GM19025 (cell line): ENCODE measurements at regions not wholly inside any gene's neighbourhood (a gene's known extent, or its start where the extent isn't known, plus 50 kb on each side); places are given as distances from the start of the nearest gene placed in this dataset.
"Not testable (repeated sequence)": the region's sequence is repeated elsewhere in the genome, so short reads cannot be mapped to it uniquely, and the experiment has no call there.

ENCODE experiments used
- ATAC-seq: cut with Tn5 transposase; IDR thresholded peaks from one replicate; pipeline ENCODE4 v1.9.1; 2021; ENCODE audit warnings: mild to moderate bottlenecking, low read depth, moderate library complexity; ENCODE audit not compliant: unreplicated experiment

DNA sequence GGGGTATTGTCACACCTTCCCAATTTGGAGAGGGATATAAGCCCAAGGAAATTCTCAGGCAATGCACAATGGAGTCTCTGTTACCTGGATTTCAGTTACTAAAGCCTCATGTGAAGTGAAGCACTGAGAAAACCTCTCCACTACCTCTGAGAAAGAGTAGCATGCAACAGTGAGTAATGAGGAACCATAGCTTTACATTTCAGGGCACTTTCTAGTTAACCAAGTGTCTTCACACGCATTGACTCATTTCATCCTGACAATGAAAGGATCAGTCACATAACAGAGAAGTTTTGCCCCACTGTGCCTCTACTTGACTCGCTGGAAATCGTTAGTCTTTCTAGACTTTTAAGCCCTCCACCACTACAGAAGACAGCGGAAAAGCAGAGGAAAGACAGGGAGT lies 86.2 kb upstream of the ARID1B start:
- peak; percentile 41 for ATAC-seq

- no peak for ATAC-seq
Measured at GRCh38 chr6:156689656-156690055, 87.5 kb upstream of the ARID1B start.

DNA sequence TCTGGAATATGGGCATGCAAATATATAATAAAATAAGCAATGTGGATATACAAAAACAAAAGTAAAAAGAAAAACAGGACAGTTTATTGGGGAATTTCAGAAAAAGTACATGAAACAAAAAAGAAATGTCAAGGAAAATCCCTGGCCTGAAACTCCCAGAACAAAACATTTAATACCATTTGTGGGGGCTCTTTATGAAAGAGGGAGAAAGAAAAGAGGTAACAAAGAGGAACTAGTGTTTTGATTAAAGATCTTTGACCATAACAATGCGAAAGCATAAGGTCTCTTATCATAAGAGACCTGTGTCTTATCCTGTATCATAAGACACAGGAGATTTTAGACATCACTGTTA lies 88.6 kb upstream of the ARID1B start:
- ATAC-seq = no peak

DNA sequence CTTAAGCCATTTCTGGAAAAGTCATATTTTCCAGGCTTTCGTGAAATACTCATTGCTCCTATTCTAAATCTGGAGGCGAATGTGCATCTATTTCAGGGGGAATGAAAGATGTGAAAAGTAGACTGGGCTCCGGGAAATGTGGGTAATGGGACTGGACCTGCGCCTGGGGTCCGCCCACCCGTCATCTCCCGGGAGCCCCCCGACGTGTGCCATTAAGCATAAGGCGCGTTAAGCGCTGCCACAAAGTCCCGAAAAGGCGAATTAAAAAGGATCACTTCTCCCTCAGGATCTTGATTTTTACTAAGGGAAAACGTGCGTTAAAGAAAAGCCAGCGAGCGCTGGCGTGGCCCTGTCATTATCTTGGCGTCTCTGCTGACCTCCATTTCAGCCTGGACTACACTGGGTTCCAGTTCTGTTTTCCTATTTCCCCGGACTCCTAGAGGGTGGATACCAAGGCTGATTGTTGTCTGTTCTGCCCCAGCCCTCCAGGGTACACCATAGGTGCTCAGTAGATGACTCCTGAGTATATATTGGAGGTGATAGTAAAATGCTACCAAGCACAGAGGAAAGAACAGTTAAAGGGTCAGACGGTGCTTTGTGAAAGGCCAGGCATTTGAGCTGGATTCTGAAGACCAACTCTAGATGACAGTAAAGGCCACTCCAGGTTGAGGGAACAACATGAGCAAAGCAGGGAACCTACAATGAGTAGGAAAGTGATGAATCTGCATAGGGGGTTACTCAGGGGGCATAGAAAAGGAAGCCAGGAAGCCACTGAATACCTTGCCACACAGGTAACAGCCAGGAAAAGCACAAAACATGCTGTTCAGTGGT lies 89.2 kb upstream of the ARID1B start:
- ATAC-seq = no peak

- ATAC-seq = peak; percentile 84
Measured at GRCh38 chr6:156686995-156687788, 90.0 kb upstream of the ARID1B start.

- no peak for ATAC-seq
Measured at GRCh38 chr6:156686301-156686994, 90.7 kb upstream of the ARID1B start.

- no peak for ATAC-seq
Measured at GRCh38 chr6:156685823-156686222, 91.4 kb upstream of the ARID1B start.

- ATAC-seq = no peak
Measured at GRCh38 chr6:156683821-156684220, 93.4 kb upstream of the ARID1B start.

DNA sequence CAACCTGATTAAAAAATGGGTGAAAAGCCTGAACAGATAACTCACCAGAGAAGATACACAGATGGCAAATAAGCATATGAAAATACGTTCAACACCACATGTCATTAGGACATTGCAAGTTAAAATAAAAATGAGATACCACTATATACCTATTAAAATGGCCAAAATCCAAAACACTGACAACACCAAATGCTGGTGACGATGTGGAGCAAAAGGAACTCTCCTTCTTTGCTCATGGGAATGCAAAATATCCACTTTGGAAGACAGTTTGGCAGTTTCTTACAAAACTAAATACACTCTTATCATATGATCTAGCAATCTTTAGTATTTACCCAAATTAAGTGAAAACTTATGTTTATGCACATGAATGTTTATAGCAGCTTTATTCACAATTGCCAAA lies 100.5 kb upstream of the ARID1B start:
- no peak for ATAC-seq

DNA sequence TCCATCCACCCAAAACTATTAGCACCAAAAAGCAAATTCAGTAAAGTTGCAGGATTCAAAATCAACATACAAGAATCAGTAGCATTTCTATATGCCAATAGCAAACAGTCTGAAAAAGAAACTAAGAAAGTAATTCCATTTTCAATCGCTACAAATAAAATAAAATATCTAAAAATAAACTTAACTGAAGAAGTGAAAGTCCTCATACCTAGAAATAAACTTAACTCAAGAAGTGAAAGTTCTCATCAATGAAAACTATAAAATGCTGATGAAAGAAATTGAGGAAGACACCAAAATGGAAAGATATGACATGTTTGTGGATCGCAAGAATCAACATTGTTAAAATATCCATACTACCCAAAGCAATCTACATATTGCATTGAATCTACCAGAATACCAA lies 103.0 kb upstream of the ARID1B start:
- no peak for ATAC-seq

DNA sequence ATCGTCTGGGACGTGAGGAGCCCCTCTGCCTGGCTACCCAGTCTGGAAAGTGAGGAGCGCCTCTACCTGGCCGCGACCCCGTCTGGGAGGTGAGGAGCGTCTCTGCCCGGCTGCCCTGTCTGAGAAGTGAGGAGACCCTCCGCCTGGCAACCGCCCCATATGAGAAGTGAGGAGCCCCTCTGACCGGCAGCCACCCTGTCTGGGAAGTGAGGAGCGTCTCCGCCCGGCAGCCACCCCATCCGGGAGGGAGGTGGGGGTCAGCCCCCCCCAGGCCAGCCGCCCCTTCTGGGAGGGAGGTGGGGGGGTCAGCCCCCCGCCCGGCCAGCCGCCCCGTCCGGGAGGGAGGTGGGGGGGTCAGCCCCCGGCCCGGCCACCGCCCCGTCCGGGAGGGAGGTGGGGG lies 107.1 kb upstream of the ARID1B start:
- ATAC-seq = not testable (repeated sequence)

DNA sequence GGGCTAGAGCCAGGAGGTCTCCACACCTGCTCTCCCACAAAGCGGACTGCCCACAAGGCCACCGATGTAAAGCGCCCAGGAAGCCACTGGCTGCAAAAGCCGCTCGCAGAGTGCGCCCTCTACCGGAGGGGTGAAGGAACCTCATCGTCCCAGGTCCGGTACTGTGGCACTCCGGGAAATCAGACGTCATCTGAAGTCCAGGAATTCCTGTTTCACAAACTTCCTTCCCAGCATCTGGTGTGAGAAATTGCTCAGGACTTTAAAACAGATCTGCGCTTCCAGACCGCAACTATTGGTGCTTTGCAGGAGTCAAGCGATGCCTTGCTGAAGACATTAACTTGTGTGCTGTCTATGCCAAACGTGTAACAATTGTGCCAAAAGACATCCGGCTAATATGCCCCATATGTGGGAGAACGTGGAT lies 115.1 kb upstream of the ARID1B start:
- no peak for ATAC-seq

DNA sequence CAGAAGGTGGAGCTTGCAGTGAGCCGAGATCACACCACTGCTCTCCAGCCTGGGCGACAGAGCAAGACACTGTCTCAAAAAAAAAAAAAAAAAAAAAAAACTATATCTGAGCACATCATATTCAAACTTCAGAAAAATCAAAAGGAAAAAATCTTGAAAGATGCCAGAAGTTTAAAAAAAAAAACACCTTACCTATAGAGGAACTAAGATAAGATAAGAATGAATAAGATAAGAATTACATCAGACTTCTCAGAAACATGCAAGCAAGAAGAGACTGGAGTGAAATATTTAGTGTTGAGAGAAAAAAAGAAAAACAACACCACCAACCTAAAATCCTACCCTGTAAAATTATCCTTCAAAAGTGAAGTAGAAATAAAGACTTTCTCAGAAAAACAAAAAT lies 116.8 kb upstream of the ARID1B start:
- ATAC-seq = no peak

- ATAC-seq = no peak
Measured at GRCh38 chr6:156659822-156660198, 117.4 kb upstream of the ARID1B start.

- ATAC-seq = no peak
Measured at GRCh38 chr6:156658966-156659821, 118.0 kb upstream of the ARID1B start.

- no peak for ATAC-seq
Measured at GRCh38 chr6:156658186-156658965, 118.8 kb upstream of the ARID1B start.

DNA sequence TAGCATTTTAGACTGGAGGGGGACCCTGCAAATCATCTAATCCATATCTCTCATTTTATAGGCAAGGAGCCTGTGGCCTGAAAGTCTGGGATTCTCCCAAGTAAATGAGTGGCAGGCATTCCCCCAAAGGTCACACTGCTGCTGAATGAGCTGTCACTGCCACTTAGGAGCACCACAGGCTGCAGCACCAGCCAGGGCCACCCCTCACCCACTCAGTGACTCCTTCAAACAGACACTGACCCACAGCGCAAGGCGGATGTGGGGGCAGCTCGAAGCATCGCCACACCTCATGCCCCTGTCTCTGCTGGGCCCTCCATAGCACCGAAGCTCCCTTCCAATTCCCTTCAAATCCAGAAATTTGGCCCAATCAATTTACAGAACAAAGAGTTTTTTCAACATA lies 119.9 kb upstream of the ARID1B start:
- ATAC-seq = no peak

DNA sequence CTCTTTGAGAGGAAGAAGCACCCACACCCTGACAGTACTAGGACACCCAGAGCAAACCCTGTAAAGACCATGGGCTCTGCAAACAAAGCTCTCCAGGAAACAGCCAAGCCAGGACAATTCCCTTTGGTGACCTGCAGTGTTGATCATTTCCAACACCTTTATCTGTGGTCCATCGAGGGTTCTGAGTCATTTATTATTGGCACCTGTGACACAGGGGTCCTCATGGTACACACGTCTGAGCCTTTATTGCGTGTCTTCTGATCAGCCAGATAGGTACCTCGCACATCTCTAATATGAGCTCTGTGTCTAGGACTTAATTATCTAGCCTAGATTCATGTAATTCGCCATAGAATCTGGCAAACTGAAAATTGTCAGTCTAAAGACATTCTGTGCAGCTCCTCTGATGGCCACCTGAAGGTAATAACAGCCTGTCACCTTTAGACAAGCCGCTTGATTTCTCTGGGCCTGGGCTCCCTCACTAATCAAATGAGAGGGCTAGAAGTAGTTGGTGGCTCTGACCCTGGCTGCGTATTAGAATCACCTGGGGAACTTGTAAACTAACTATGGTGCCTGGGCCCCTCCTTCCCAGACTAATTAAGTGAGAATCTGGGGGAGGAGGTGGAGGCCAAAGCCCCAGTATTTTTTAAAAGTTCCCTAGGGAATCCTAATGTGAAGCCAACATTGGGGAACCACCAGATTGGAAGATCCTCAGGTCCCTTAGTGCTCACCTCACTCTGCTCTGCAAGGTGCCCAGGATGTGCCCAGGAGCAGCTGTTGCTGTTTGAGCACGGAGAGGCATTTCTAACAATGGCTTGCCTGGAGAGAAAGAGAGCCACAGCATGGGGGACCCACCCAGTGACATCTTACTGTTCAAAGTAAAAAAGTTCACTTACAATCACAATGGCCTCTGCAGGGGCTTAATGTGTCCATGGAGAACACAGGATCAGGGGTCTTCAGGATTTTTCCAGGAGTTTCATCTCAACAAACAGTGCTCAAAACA lies 122.0 kb upstream of the ARID1B start:
- no peak for ATAC-seq
